ENCODE measurements at regions not wholly inside any gene's neighbourhood (a gene's known extent, or its start where the extent isn't known, plus 50 kb on each side); places are given as distances from the start of the nearest gene placed in this dataset.

GRCh38 chr5:10173716-10174115, 76.0 kb downstream of the ATPSCKMT start:
- DNase-seq: no peak

DNA sequence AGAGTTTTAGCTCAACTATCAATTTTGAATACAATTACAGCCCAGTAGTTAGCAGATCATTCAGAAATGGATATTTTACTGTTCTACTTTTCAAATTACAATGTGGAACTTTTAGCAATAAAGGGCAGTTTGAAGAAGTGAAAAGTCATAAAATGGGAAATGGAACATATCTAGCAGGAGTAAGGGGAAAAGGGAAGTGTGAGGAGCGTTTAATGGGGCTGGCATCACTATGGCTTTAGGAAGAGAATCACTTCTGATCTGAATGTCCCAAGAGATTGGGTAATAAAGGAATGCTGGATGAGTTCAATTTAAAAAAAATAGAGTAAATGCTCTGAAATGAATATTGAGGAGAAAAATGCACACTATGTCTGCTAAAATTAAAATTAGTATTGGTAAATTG, 77.4 kb downstream of the ATPSCKMT start:
- DNase-seq: no peak

GRCh38 chr5:10169359-10169758, 80.3 kb downstream of the ATPSCKMT start:
- no peak for DNase-seq

DNA sequence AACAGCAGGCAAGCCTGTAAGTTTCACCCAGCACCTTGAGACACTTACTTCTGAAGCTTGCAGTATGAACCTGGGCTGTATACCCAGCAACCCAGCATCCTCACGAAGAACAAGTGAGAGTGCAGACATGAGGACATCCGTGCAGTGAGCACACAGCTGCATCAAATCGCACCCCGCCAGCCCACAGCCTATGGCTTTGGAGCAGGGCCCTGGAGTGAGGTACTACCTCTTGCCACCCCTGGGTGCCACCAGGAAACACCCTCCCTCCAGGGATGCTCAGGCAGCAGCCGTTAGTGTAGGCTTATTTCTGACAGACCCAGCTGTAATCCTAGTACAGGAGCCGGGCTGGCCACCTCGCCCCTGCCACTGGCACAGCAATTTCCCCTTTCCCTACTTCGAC, 81.4 kb downstream of the ATPSCKMT start:
- DNase-seq: no peak

GRCh38 chr5:10167806-10168205, 81.9 kb downstream of the ATPSCKMT start:
- DNase-seq: no peak

DNA sequence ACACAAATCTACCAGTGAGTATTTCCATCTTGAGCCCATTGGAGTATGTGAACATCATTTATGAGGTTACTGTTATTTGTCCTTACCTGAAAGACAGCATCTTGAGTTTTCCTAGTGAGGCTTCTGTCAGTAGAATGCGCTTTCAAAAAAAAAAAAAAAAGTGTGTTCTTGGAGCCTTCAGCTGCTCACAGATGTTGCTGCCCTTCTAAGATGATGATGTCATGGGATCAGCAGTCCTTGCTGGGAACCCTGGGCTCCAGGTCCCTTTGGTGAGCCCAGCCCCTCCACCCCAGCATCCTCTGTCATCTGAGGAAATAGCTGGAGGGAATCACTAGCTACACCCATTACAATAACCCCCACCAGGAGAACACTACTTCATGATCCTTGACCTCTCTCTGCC, 83.3 kb downstream of the ATPSCKMT start:
- DNase-seq: no peak

GRCh38 chr5:10162468-10162867, 87.2 kb downstream of the ATPSCKMT start:
- no peak for DNase-seq

- no peak for DNase-seq
Observed at GRCh38 chr5:10161778-10162177, 87.9 kb downstream of the ATPSCKMT start.

- no peak for DNase-seq
Observed at GRCh38 chr5:10160241-10160640, 89.4 kb downstream of the ATPSCKMT start.

DNA sequence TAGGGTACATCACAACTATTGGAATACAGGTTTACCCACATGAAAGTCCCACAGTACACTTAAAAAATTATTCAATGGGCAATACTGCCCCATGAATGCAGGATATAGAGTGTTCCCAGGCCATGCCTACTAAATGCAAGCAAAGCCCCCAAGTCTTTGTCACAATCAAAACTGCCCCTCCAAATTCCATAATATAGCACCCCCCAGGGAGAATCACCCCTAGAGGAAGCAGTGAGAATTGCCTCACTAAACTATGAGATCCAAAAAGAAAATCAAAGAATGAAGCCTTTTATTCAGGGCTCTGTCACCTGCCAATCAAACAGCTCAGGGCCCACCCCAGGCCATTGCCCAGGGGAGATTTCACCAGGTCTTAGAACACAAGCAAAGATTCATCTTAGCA, 90.8 kb downstream of the ATPSCKMT start:
- no peak for DNase-seq

DNA sequence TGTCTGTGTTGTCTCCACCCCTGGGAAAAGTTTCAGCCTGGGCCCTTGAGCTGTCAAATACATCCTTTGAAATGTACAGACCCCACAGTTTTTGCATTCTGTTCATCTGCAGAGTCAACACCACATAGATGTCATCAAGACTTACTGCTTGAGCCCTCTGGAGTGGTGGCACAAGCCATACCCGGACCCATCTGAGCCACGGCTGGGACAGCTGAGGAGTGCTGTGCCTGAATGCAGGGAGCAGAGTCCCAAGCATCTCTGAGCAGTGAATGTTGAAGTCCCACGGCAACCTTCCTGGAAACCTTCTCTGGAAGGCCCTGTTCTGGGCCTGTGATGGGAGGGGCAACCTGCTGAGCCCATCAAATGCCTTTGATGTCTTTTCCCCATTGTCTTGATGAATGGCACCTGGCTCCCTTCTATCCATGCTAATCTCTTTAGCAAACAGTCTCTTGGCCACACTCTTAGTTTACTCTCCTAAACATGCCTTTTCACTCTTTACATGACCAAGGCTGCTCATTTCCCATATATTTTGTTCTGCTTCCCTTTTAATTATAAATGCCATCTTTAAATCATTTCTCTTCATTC, 92.5 kb downstream of the ATPSCKMT start:
- no peak for DNase-seq

GRCh38 chr5:10155897-10156667, 93.6 kb downstream of the ATPSCKMT start:
- DNase-seq: no peak

GRCh38 chr5:10153808-10154537, 95.7 kb downstream of the ATPSCKMT start:
- no peak for DNase-seq

GRCh38 chr5:10153394-10153793, 96.3 kb downstream of the ATPSCKMT start:
- DNase-seq: no peak

DNA sequence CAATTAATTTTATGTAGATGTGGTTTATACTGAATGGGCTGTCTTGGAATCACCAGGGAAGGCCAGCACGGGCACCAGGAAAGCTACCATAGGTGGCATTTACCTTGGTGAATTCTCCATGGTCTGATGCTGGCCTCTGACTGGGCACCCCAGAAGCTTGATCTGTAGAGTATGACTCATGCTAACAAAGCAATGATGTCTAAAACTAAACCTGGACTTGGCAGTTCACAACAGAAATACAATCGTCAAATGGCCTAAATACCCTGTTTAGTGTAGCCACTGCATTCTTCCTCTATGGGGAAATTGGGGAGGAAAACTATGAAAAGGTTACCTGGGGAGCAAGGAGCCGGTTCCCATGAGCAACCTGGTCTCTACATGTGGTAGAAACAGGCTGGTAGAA, 98.0 kb downstream of the ATPSCKMT start:
- no peak for DNase-seq

DNA sequence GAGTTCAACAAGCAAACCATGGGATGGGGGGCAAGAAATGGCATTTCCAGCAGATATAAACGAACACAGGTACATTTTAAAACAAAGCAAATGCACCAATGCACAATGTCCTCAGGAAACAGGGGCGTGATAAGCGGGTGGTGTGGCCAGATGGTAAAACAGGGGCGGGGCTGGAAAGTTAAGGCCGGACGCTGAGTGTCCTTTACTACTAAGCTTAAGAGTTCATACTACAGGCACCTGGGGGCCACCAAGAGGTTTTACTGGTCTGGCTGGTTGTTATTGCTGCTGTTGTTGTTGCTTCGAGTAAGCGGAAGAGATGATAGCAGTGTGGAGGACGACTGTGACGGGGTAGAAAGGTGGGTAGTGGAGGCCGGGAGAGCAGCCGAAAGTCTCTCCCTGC, 99.8 kb downstream of the ATPSCKMT start:
- no peak for DNase-seq

GRCh38 chr5:10145923-10146401, 103.7 kb downstream of the ATPSCKMT start:
- DNase-seq: no peak

- no peak for DNase-seq
Observed at GRCh38 chr5:10144040-10144439, 105.6 kb downstream of the ATPSCKMT start.

GRCh38 chr5:10140195-10140973, 109.3 kb downstream of the ATPSCKMT start:
- no peak for DNase-seq

- DNase-seq: no peak
Observed at GRCh38 chr5:10138395-10139057, 111.2 kb downstream of the ATPSCKMT start.

DNA sequence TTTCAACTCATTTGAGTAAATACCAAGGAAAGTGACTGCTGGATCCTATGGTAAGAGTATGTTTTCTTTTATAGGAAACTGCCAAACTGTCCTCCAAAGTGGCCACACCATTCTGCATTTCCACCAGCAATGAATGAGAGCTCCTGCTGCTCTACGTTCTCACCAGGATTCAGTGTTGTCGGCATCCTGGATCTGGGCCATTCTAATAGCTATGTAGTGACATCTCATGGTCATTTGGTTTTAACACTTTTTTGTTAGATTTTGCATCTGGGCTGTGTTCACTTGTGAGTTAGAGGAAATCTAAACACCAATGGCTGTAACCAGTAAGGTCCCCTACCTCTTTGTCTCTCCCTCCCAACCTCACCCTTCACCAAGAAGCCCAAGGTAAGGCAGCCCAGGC, 115.9 kb downstream of the ATPSCKMT start:
- no peak for DNase-seq

- no peak for DNase-seq
Observed at GRCh38 chr5:10130881-10131280, 118.8 kb downstream of the ATPSCKMT start.

GRCh38 chr5:10126900-10127299, 122.8 kb downstream of the ATPSCKMT start:
- no peak for DNase-seq
